Osteocyte (in vitro differentiated cells): ENCODE measurements at regions not wholly inside any gene's neighbourhood (a gene's known extent, or its start where the extent isn't known, plus 50 kb on each side); places are given as distances from the start of the nearest gene placed in this dataset.

ENCODE experiments used
- DNase-seq: peaks from one replicate; pipeline ENCODE4 v3.0.0; 2021; ENCODE audit warnings: mixed read lengths; ENCODE audit not compliant: unreplicated experiment; ENCODE audit errors: extremely low spot score
- H3K27ac Mint-ChIP-seq: one replicate; pipeline ENCODE4 v1.8.0; 2021; ENCODE audit warnings: mild to moderate bottlenecking, mixed read lengths; ENCODE audit not compliant: unreplicated experiment
- H3K27me3 Mint-ChIP-seq: one replicate; pipeline ENCODE4 v1.8.0; 2021; ENCODE audit warnings: mixed read lengths; ENCODE audit not compliant: unreplicated experiment
- H3K36me3 Mint-ChIP-seq: one replicate; pipeline ENCODE4 v1.8.0; 2021; ENCODE audit warnings: mixed read lengths; ENCODE audit not compliant: unreplicated experiment
- H3K4me1 Mint-ChIP-seq: one replicate; pipeline ENCODE4 v1.8.0; 2021; ENCODE audit warnings: mixed read lengths; ENCODE audit not compliant: unreplicated experiment
- H3K4me3 Mint-ChIP-seq: one replicate; pipeline ENCODE4 v1.8.0; 2021; ENCODE audit warnings: mild to moderate bottlenecking, moderate library complexity, mixed read lengths; ENCODE audit not compliant: unreplicated experiment
- H3K9me3 Mint-ChIP-seq: one replicate; pipeline ENCODE4 v1.8.0; 2021; ENCODE audit warnings: mixed read lengths; ENCODE audit not compliant: unreplicated experiment
- TF ChIP-seq, protein P1 (sequence below): fragments of 200-600 bp; sonication (generic); IDR thresholded peaks from 2 replicates; pipeline ENCODE4 v1.5.0; 2021; ENCODE audit warnings: antibody characterized with exemption, mild to moderate bottlenecking, moderate library complexity

- Mint-ChIP-seq H3K27me3 (no peaks in the 10 kb centered on the region), H3K36me3 (no peaks in the 10 kb centered on the region), H3K27ac (no peak overlapping the region), H3K4me1 (no peaks in the 10 kb centered on the region), H3K9me3 (peaks cover 39% of the 10 kb centered on the region), H3K4me3 (no peak overlapping the region)
- DNase-seq, result no peak
- TF ChIP-seq, protein P1, sequence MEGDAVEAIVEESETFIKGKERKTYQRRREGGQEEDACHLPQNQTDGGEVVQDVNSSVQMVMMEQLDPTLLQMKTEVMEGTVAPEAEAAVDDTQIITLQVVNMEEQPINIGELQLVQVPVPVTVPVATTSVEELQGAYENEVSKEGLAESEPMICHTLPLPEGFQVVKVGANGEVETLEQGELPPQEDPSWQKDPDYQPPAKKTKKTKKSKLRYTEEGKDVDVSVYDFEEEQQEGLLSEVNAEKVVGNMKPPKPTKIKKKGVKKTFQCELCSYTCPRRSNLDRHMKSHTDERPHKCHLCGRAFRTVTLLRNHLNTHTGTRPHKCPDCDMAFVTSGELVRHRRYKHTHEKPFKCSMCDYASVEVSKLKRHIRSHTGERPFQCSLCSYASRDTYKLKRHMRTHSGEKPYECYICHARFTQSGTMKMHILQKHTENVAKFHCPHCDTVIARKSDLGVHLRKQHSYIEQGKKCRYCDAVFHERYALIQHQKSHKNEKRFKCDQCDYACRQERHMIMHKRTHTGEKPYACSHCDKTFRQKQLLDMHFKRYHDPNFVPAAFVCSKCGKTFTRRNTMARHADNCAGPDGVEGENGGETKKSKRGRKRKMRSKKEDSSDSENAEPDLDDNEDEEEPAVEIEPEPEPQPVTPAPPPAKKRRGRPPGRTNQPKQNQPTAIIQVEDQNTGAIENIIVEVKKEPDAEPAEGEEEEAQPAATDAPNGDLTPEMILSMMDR, result no peak
Measured at GRCh38 chr16:5472552-5472951, 375.0 kb upstream of the EEF2KMT start.

DNA sequence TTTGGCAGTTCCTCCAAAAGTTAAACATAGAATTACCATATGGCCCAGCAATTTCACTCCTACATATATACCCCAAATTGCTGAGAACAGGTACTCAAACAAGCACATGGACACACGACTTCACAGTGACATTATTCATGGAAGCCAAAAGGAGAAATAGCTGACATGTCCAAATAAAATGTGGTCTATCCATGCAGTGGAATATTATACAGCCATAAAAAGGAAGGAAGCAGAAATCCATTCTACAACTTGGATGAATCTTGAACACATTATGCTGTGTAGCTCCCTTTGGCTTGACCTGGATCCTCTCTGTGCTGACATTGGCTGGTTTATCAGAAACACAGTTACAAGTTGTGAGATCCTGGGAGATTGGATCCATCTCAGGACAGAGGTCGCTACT is 370.9 kb upstream of the EEF2KMT start:
- Mint-ChIP-seq H3K27ac (no peak overlapping the region), H3K36me3 (no peaks in the 10 kb centered on the region), H3K27me3 (no peaks in the 10 kb centered on the region), H3K4me1 (no peaks in the 10 kb centered on the region), H3K4me3 (no peak overlapping the region), H3K9me3 (peaks cover 45% of the 10 kb centered on the region)
- DNase-seq, result no peak
- TF ChIP-seq, protein P1, result no peak

- TF ChIP-seq, protein P1, result no peak
- no peak overlapping the region for H3K4me3 Mint-ChIP-seq
Measured at GRCh38 chr16:5467552-5467951, 370.0 kb upstream of the EEF2KMT start.

DNA sequence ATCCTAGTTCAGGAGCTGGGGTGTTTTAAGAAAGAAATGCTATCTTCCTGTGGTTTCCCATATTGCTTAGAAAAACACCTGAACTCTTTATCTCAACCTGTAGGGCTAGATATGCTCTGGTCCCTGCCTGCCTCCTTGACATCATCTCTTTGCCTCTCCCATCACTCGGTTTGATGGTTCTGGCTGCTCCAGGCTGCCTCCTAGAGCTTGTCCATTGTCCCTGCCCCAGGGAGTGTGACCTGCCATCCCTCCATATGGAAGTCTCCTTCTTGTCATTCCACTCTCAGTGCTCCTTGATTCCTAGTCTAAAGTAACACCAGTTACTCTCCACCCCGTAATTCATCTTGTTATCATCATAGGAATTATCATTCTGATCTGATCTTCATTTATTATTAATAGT is 369.0 kb upstream of the EEF2KMT start:
- Mint-ChIP-seq H3K27me3 (no peaks in the 10 kb centered on the region), H3K4me1 (no peaks in the 10 kb centered on the region), H3K9me3 (peaks cover 50% of the 10 kb centered on the region), H3K36me3 (no peaks in the 10 kb centered on the region), H3K27ac (no peak overlapping the region), H3K4me3 (no peak overlapping the region)
- TF ChIP-seq, protein P1, result no peak
- no peak for DNase-seq

More at GRCh38 chr16:5467552-5467951, 370.0 kb upstream of the EEF2KMT start:
- no peak for DNase-seq
- H3K4me1 Mint-ChIP-seq, result no peaks in the 10 kb centered on the region
- H3K9me3 Mint-ChIP-seq, result peaks cover 48% of the 10 kb centered on the region
- no peaks in the 10 kb centered on the region for H3K36me3 Mint-ChIP-seq
- H3K27me3 Mint-ChIP-seq, result no peaks in the 10 kb centered on the region
- H3K27ac Mint-ChIP-seq, result no peak overlapping the region

GRCh38 chr16:5465714-5466113 is 368.1 kb upstream of the EEF2KMT start:
- Mint-ChIP-seq H3K9me3 (peaks cover 50% of the 10 kb centered on the region), H3K4me1 (no peaks in the 10 kb centered on the region), H3K36me3 (no peaks in the 10 kb centered on the region), H3K27me3 (no peaks in the 10 kb centered on the region), H3K27ac (no peak overlapping the region), H3K4me3 (no peak overlapping the region)
- no peak for DNase-seq
- TF ChIP-seq, protein P1, result no peak
